ENCODE measurements at regions not wholly inside any gene's neighbourhood (a gene's known extent, or its start where the extent isn't known, plus 50 kb on each side); places are given as distances from the start of the nearest gene placed in this dataset.
A peak's percentile ranks its signal among the peaks of the same experiment; 100 is the strongest.

DNA sequence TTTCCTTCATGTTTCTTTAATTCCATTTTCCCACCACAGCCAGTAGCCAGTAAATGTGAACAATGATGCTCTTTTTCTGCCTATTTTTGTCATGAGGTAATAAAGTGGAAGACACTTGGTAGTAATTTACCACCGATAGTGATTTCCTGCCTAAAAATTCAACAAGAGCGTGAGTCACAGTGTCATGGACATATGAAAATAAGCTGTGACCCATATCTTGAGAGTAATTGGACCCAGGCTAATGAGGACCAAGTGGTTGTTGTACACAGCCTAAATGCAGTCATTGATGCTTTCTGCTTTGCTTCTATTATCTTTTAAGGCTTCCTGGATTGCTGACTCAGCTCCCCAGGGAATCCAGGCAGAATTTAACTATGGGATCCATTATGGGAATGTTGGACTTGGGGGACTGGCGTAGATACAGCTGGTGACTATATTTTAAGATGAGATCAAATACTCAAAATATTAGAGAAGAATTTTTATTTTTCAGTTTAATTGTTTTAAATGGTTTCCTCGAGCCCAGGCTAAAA is 265.9 kb upstream of the FERMT1 start:
- Histone ChIP-seq H3K4me2 (ENCODE audit: low read depth, low read length) (no peak overlapping the region), H3K4me1 (ENCODE audit: insufficient read depth, low read length) (no peaks in the 10 kb centered on the region), H3K79me2 (ENCODE audit: insufficient read depth, low read length) (no peaks in the 10 kb centered on the region), H3K36me3 (replicated peaks in 1 of 2; ENCODE audit: control insufficient read depth in 1 of 2, insufficient read depth in 2 of 2, low read length in 2 of 2) (no peaks in the 10 kb centered on the region), H3K27ac (ENCODE audit: extremely low read length, insufficient read depth, low read length) (no peak overlapping the region), H2AFZ (ENCODE audit: low read length) (no peak overlapping the region), H3K9ac (ENCODE audit: insufficient read depth, low read depth, low read length) (no peak overlapping the region), H3K27me3 (ENCODE audit: control insufficient read depth in 1 of 2, insufficient read depth in 2 of 2, low read length in 2 of 2) (no peaks in the 10 kb centered on the region), H3K9me3 (ENCODE audit: low read length) (no peaks in the 10 kb centered on the region), H4K20me1 (ENCODE audit: insufficient read depth, low read length) (no peaks in the 10 kb centered on the region), H3K4me3 (replicated peaks in 1 of 3; ENCODE audit: insufficient read depth in 1 of 3, low read depth in 2 of 3, low read length in 3 of 3) (no peak overlapping the region)
- 3% methylated on average over 4 of the region's 4 CpGs for WGBS (ENCODE audit: low lambda C conversion rate)
- DNase-seq (ENCODE audit: low spot score) (no peak), ATAC-seq (no peak), FAIRE-seq (no peak)
- TF ChIP-seq MAFK (conservative IDR thresholded peaks at IDR 0.05 in 1 of 2, IDR thresholded peaks at IDR 0.05 in 1 of 2; ENCODE audit: low read length in 2 of 2) (peak; percentile 86 to 94), NCOA2 (CRISPR knock-in tag; IDR thresholded peaks at IDR 0.05) (no peak), MAFF (IDR thresholded peaks at IDR 0.05; ENCODE audit: low read depth, low read length) (peak; percentile 88), ZNF30 (CRISPR knock-in tag; IDR thresholded peaks at IDR 0.05) (no peak), SMARCE1 (IDR thresholded peaks at IDR 0.05; ENCODE audit: borderline replicate concordance) (no peak)
- ChIA-PET POLR2A (no interaction called here), CTCF (ENCODE audit: low intra/inter-chr PET ratio, low total read pairs) (no interaction called here)
- in situ Hi-C loops (cut with HindIII; ENCODE audit: extremely low pct_ligation_motif_present, low pct_unique_long_range_greater_than_20kb) (no loop called here), intact Hi-C loops (cut with micrococcal nuclease; ENCODE audit: unreplicated experiment) (no loop called here)
- BruUV-seq (replicated peaks) = no TSS peak

- POLR2A ChIA-PET = no interaction called here
- no peaks in the 10 kb centered on the region for H3K4me1 ChIP-seq (ENCODE audit: insufficient read depth, low read length)
- H3K9me3 ChIP-seq (ENCODE audit: low read length) = no peaks in the 10 kb centered on the region
- H2AFZ ChIP-seq (ENCODE audit: low read length) = no peak overlapping the region
- CTCF ChIA-PET (ENCODE audit: low intra/inter-chr PET ratio, low total read pairs) = no interaction called here
- H3K36me3 ChIP-seq (replicated peaks in 1 of 2; ENCODE audit: control insufficient read depth in 1 of 2, insufficient read depth in 2 of 2, low read length in 2 of 2) = no peaks in the 10 kb centered on the region
- no TSS peak for BruUV-seq (replicated peaks)
- in situ Hi-C loops (cut with HindIII; ENCODE audit: extremely low pct_ligation_motif_present, low pct_unique_long_range_greater_than_20kb) (no loop called here), intact Hi-C loops (cut with micrococcal nuclease; ENCODE audit: unreplicated experiment) (no loop called here)
- FAIRE-seq = no peak
- no peaks in the 10 kb centered on the region for H3K79me2 ChIP-seq (ENCODE audit: insufficient read depth, low read length)
- H3K4me3 ChIP-seq (replicated peaks in 1 of 3; ENCODE audit: insufficient read depth in 1 of 3, low read depth in 2 of 3, low read length in 3 of 3) = no peak overlapping the region
- no peak overlapping the region for H3K4me2 ChIP-seq (ENCODE audit: low read depth, low read length)
- WGBS (ENCODE audit: low lambda C conversion rate) = 0% methylated on average over 2 of the region's 2 CpGs
- no peak overlapping the region for H3K27ac ChIP-seq (ENCODE audit: extremely low read length, insufficient read depth, low read length)
- DNase-seq (ENCODE audit: low spot score) = no peak
- no peak overlapping the region for H3K9ac ChIP-seq (ENCODE audit: insufficient read depth, low read depth, low read length)
- no peak for ATAC-seq
- no peaks in the 10 kb centered on the region for H4K20me1 ChIP-seq (ENCODE audit: insufficient read depth, low read length)
- H3K27me3 ChIP-seq (ENCODE audit: control insufficient read depth in 1 of 2, insufficient read depth in 2 of 2, low read length in 2 of 2) = no peaks in the 10 kb centered on the region
- TF ChIP-seq MXD4 (CRISPR knock-in tag; IDR thresholded peaks at IDR 0.05) (no peak), ESRRA (CRISPR knock-in tag; IDR thresholded peaks at IDR 0.05; ENCODE audit: low read depth) (no peak), KAT7 (CRISPR knock-in tag; IDR thresholded peaks at IDR 0.05; ENCODE audit: borderline replicate concordance) (no peak), LRRFIP1 (CRISPR knock-in tag; conservative IDR thresholded peaks at IDR 0.05) (no peak), MBNL3 (CRISPR knock-in tag; conservative IDR thresholded peaks at IDR 0.05) (no peak), MLX (CRISPR knock-in tag; IDR thresholded peaks at IDR 0.05) (no peak)
- TF ChIP-seq, protein P1, sequence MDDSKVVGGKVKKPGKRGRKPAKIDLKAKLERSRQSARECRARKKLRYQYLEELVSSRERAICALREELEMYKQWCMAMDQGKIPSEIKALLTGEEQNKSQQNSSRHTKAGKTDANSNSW (CRISPR knock-in tag; IDR thresholded peaks at IDR 0.05; ENCODE audit: borderline replicate concordance) = no peak
Measured at GRCh38 chr20:6384956-6385486, 262.2 kb upstream of the FERMT1 start.
